Psoas muscle (tissue), 7 donors: ENCODE measurements at regions not wholly inside any gene's neighbourhood (a gene's known extent, or its start where the extent isn't known, plus 50 kb on each side); places are given as distances from the start of the nearest gene placed in this dataset.

Experiments
- ATAC-seq, 4 donors: fragments of 200-7000 bp; cut with Tn5 transposase; one replicate each; pipeline ENCODE4 v1.9.1; 2020; ENCODE audit warnings: moderate library complexity in 3 of 4, mild to moderate bottlenecking in 2 of 4
- DNase-seq, 2 donors: peaks; one replicate each; pipeline ENCODE4 v3.0.0-alpha.2; 2020
- H3K27ac ChIP-seq: fragments of 200-600 bp; one replicate; pipeline ENCODE4 v1.8.0; 2022
- H3K27me3 ChIP-seq, 3 donors: fragments of 200-600 bp in 1 of 3; one replicate each; pipeline versions ENCODE4 v1.6.1 to v1.8.0; 2013 to 2022; ENCODE audit warnings: low read length in 2 of 3, mild to moderate bottlenecking in 2 of 3, moderate library complexity in 1 of 3; ENCODE audit not compliant: insufficient read depth in 3 of 3
- H3K36me3 ChIP-seq, 2 donors: fragments of 200-600 bp in 1 of 2; one replicate each; pipeline versions ENCODE4 v1.6.1 to v1.8.0; 2013 to 2022; ENCODE audit warnings: low read depth in 1 of 2, mild to moderate bottlenecking in 1 of 2, moderate library complexity in 1 of 2; ENCODE audit not compliant: insufficient read depth in 1 of 2
- H3K4me1 ChIP-seq: fragments of 200-600 bp; one replicate; pipeline ENCODE4 v1.8.0; 2022
- H3K4me3 ChIP-seq: fragments of 200-600 bp; one replicate; pipeline ENCODE4 v1.8.0; 2022; ENCODE audit warnings: mild to moderate bottlenecking
- H3K9me3 ChIP-seq: fragments of 200-600 bp; one replicate; pipeline ENCODE4 v1.8.0; 2022
- CTCF ChIP-seq: fragments of 200-600 bp; IDR thresholded peaks from one replicate; pipeline ENCODE4 v1.8.0; 2022; ENCODE audit warnings: antibody characterized with exemption
- WGBS, 3 donors: extraction: QIAGEN DNeasy Blood & Tissue Kit; methylation state at CpG; one replicate each; pipeline versions ENCODE4 v1.1.6 to v1.1.7; 2013; 5-methylcytosine and 5-hydroxymethylcytosine counted together
- intact Hi-C, 2 donors: fragments of 100-400 bp; cut with DNase I; formaldehyde crosslinking; loops; one replicate each; pipeline versions ENCODE4 v1.11.0 to v1.14.2; 2022
- donor health status: healthy with polysubstance abuse.
- donor health status: DM: no; HTN: no; CAD: no; lungs with moderate emphysema.
- donor health status: Bipolar disorder and iron deficiency.
- donor health status: healthy.
- donor health status: DM: yes; HTN: yes; CAD: no.
- donor health status: DM: no; HTN: no; CAD: no.
- donor health status: DM: yes; HTN: yes; CAD: no.

GRCh38 chr14:104350463-104351185 is 212.2 kb downstream of the KIF26A start:
- intact Hi-C loops, result no loop called here
- ATAC-seq, result no peak

GRCh38 chr14:104351849-104352492 is 213.6 kb downstream of the KIF26A start:
- no peaks in the 10 kb centered on the region for H3K9me3 ChIP-seq
- 93 to 96% (median 93%) methylated on average over 11 of the region's 11 CpGs for WGBS, 3 donors
- DNase-seq, result no peak

More at GRCh38 chr14:104350463-104351185, 212.2 kb downstream of the KIF26A start:
- no peak for DNase-seq
- Histone ChIP-seq H3K36me3 (no peaks in the 10 kb centered on the region), H3K9me3 (no peaks in the 10 kb centered on the region), H3K4me1 (no peaks in the 10 kb centered on the region), H3K4me3 (no peak overlapping the region), H3K27me3 (peaks cover 0 to 30% (median 0%) of the 10 kb centered on the region in 3 donors), H3K27ac (no peak overlapping the region)
- 17 to 20% (median 19%) methylated on average over 8 of the region's 8 CpGs for WGBS, 3 donors
- TF ChIP-seq CTCF, result no peak

GRCh38 chr14:104352493-104353220 is 214.3 kb downstream of the KIF26A start:
- 90 to 96% (median 93%) methylated on average over 13 of the region's 13 CpGs for WGBS, 3 donors
- TF ChIP-seq CTCF, result no peak
- Histone ChIP-seq H3K27me3 (peaks cover 0 to 24% (median 0%) of the 10 kb centered on the region in 3 donors), H3K4me3 (no peak overlapping the region), H3K4me1 (no peaks in the 10 kb centered on the region), H3K36me3 (no peaks in the 10 kb centered on the region), H3K9me3 (no peaks in the 10 kb centered on the region), H3K27ac (no peak overlapping the region)
- no peak for ATAC-seq
- no peak for DNase-seq
- intact Hi-C loops, result no loop called here

More at GRCh38 chr14:104351849-104352492, 213.6 kb downstream of the KIF26A start:
- TF ChIP-seq CTCF, result no peak
- no peak for ATAC-seq
- intact Hi-C loops, result no loop called here
- H3K27ac ChIP-seq, result no peak overlapping the region
- H3K4me3 ChIP-seq, result no peak overlapping the region
- no peaks in the 10 kb centered on the region for H3K36me3 ChIP-seq
- peaks cover 0 to 24% (median 0%) of the 10 kb centered on the region in 3 donors for H3K27me3 ChIP-seq
- H3K4me1 ChIP-seq, result no peaks in the 10 kb centered on the region

GRCh38 chr14:104353221-104353920 is 215.0 kb downstream of the KIF26A start:
- DNase-seq (peak in 1 of 2 donors; percentile 48), ATAC-seq (no peak)
- H3K4me3 ChIP-seq, result no peak overlapping the region
- no peak for TF ChIP-seq CTCF
- H3K4me1 ChIP-seq, result no peaks in the 10 kb centered on the region
- H3K27ac ChIP-seq, result no peak overlapping the region
- H3K27me3 ChIP-seq, result peaks cover 0 to 24% (median 0%) of the 10 kb centered on the region in 3 donors
- no peaks in the 10 kb centered on the region for H3K36me3 ChIP-seq
- intact Hi-C loops, result no loop called here
- no peaks in the 10 kb centered on the region for H3K9me3 ChIP-seq
- 89 to 92% (median 90%) methylated on average over 14 of the region's 14 CpGs for WGBS, 3 donors
